ENCODE measurements at regions not wholly inside any gene's neighbourhood (a gene's known extent, or its start where the extent isn't known, plus 50 kb on each side); places are given as distances from the start of the nearest gene placed in this dataset.
A peak's percentile ranks its signal among the peaks of the same experiment; 100 is the strongest.
"Not testable (repeated sequence)": the region's sequence is repeated elsewhere in the genome, so short reads cannot be mapped to it uniquely, and the experiment has no call there.

DNA sequence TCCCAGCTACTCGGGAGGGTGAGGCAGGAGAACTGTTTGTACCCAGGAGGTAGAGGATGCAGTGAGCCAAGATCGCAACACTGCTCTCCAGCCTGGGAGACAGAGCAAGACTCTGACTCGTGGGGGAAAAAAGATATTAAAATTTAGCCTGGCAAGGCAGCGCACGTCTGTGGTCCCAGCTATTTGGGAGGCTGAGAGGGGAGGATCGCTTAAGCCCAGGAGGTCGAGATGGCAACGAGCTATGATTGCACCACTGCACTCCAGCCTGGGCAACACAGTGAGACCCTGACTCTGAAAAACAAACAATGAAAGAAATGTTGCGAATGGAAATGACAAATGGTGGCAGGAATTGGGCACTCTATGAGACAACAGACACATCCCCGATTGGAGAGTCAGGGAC is 137.2 kb upstream of the C1QTNF3 start:
- DNase-seq; H3K27me3 Mint-ChIP-seq (ENCODE audit: low read depth); H3K9me3 Mint-ChIP-seq; H3K4me3 Mint-ChIP-seq; H3K36me3 Mint-ChIP-seq (ENCODE audit: insufficient read depth in 2 of 2); H3K4me1 Mint-ChIP-seq (ENCODE audit: low read depth); H3K27ac Mint-ChIP-seq; ATAC-seq (replicated peaks in 1 of 2): not testable (repeated sequence)

- not testable (repeated sequence) for H3K27me3 Mint-ChIP-seq (ENCODE audit: low read depth); H3K9me3 Mint-ChIP-seq; DNase-seq; H3K27ac Mint-ChIP-seq; H3K4me1 Mint-ChIP-seq (ENCODE audit: low read depth); H3K36me3 Mint-ChIP-seq (ENCODE audit: insufficient read depth in 2 of 2); H3K4me3 Mint-ChIP-seq; ATAC-seq (replicated peaks in 1 of 2)
Observed at GRCh38 chr5:34180940-34181614, 138.1 kb upstream of the C1QTNF3 start.

GRCh38 chr5:34185005-34185404 is 142.0 kb upstream of the C1QTNF3 start:
- H3K27me3 Mint-ChIP-seq (ENCODE audit: low read depth); H3K4me3 Mint-ChIP-seq; H3K4me1 Mint-ChIP-seq (ENCODE audit: low read depth); ATAC-seq (replicated peaks in 1 of 2); H3K9me3 Mint-ChIP-seq; DNase-seq; H3K36me3 Mint-ChIP-seq (ENCODE audit: insufficient read depth in 2 of 2); H3K27ac Mint-ChIP-seq: not testable (repeated sequence)

GRCh38 chr5:34185572-34185971 is 142.6 kb upstream of the C1QTNF3 start:
- not testable (repeated sequence) for H3K36me3 Mint-ChIP-seq (ENCODE audit: insufficient read depth in 2 of 2); H3K4me1 Mint-ChIP-seq (ENCODE audit: low read depth); H3K4me3 Mint-ChIP-seq; DNase-seq; H3K9me3 Mint-ChIP-seq; H3K27ac Mint-ChIP-seq; ATAC-seq (replicated peaks in 1 of 2); H3K27me3 Mint-ChIP-seq (ENCODE audit: low read depth)

DNA sequence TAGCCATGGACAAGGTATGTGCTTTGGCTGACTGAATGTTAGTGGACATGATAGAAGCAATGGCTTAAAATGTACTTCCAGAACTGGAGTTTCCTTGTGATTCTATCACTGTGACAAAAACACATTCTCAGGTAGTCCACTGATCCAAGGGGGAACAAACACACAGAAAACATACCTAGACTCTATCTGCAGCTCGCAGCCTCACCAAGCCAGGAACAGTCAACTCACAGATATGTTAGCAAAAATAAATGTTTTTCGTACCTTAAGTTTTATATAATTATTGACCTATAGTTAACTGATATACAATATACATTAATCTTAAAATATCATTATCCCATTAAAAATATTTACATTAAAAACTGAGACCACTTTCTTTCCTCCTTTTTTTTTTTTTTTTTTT is 143.1 kb upstream of the C1QTNF3 start:
- H3K9me3 Mint-ChIP-seq; H3K27ac Mint-ChIP-seq; H3K27me3 Mint-ChIP-seq (ENCODE audit: low read depth); H3K4me3 Mint-ChIP-seq; H3K36me3 Mint-ChIP-seq (ENCODE audit: insufficient read depth in 2 of 2); H3K4me1 Mint-ChIP-seq (ENCODE audit: low read depth); ATAC-seq (replicated peaks in 1 of 2); DNase-seq: not testable (repeated sequence)

DNA sequence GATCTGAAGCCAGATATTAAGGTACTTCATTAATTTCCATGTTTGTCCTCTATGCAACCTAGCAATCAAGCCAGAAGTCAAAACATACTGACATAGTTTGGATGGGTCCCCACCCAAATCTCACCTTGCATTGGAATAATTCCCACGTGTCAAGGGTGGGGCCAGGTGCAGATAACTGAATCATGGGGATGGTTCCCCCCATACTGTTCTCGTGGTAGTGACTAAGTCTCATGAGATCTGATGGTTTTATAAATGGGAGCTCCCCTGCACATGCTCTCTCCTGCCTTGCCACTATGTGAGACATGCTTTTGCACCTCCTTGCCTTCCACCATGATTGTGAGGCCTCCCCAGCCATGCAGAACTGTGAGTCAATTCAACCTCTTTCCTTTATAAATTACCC is 143.9 kb upstream of the C1QTNF3 start:
- not testable (repeated sequence) for DNase-seq; H3K27me3 Mint-ChIP-seq (ENCODE audit: low read depth); H3K4me3 Mint-ChIP-seq; H3K27ac Mint-ChIP-seq; H3K4me1 Mint-ChIP-seq (ENCODE audit: low read depth); H3K9me3 Mint-ChIP-seq; ATAC-seq (replicated peaks in 1 of 2)
- H3K36me3 Mint-ChIP-seq (ENCODE audit: insufficient read depth in 2 of 2), result peaks cover 4 to 11% of the 10 kb centered on the region in 2 donors

- not testable (repeated sequence) for H3K4me3 Mint-ChIP-seq; ATAC-seq (replicated peaks in 1 of 2); H3K27ac Mint-ChIP-seq; H3K27me3 Mint-ChIP-seq (ENCODE audit: low read depth); H3K9me3 Mint-ChIP-seq; DNase-seq
- peaks cover 10% of the 10 kb centered on the region for H3K4me1 Mint-ChIP-seq (ENCODE audit: low read depth)
- H3K36me3 Mint-ChIP-seq (ENCODE audit: insufficient read depth in 2 of 2), result peaks cover 4 to 12% of the 10 kb centered on the region in 2 donors
Observed at GRCh38 chr5:34187441-34187840, 144.4 kb upstream of the C1QTNF3 start.

DNA sequence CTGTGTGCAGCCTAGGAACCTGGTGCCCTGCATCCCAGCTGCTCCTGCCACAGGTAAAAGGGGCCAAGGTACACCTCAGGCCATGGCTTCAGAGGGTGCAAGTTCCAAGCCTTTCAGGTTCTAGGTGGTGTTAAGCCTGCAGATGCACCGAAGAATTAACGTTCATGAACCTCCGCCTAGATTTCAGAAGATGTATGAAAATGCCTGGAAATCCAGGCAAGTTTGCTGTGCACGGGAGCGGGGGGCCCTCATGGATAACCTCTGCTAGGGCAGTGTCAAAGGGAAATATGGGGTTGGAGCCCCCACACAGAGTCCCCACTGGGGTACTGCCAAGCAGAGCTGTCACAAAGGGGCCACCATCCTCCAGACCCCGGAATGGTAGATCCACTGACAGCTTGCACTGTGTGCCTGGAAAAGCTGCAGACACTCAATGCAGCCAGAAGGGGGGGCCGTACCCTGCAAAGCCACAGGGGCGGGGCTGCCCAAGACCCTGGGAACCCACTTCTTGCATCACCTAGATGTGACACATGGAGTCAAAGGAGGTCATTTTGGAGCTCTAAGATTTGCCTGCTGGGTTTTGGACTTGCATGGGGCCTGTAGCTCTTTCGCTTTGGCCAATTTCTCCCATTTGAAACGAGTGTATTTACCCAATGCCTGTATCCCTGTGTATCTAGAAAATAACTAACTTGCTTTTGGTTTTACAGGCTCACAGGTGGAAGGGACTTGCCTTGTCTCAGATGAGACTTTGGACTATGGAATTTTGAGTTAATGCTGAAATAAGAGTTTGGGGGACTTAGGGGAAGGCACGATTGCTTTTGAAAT is 145.2 kb upstream of the C1QTNF3 start:
- DNase-seq, result peak; percentile 74 to 86
- not testable (repeated sequence) for H3K4me3 Mint-ChIP-seq; H3K9me3 Mint-ChIP-seq; H3K27ac Mint-ChIP-seq; ATAC-seq (replicated peaks in 1 of 2); H3K27me3 Mint-ChIP-seq (ENCODE audit: low read depth)
- Mint-ChIP-seq H3K36me3 (ENCODE audit: insufficient read depth in 2 of 2) (peaks cover 4 to 15% of the 10 kb centered on the region in 2 donors), H3K4me1 (ENCODE audit: low read depth) (peaks cover 14% of the 10 kb centered on the region)

GRCh38 chr5:34189246-34189645 is 146.2 kb upstream of the C1QTNF3 start:
- not testable (repeated sequence) for H3K27ac Mint-ChIP-seq; ATAC-seq (replicated peaks in 1 of 2); H3K4me3 Mint-ChIP-seq; H3K9me3 Mint-ChIP-seq; H3K27me3 Mint-ChIP-seq (ENCODE audit: low read depth); DNase-seq
- H3K4me1 Mint-ChIP-seq (ENCODE audit: low read depth), result peaks cover 14% of the 10 kb centered on the region
- H3K36me3 Mint-ChIP-seq (ENCODE audit: insufficient read depth in 2 of 2), result peaks cover 4 to 18% of the 10 kb centered on the region in 2 donors

DNA sequence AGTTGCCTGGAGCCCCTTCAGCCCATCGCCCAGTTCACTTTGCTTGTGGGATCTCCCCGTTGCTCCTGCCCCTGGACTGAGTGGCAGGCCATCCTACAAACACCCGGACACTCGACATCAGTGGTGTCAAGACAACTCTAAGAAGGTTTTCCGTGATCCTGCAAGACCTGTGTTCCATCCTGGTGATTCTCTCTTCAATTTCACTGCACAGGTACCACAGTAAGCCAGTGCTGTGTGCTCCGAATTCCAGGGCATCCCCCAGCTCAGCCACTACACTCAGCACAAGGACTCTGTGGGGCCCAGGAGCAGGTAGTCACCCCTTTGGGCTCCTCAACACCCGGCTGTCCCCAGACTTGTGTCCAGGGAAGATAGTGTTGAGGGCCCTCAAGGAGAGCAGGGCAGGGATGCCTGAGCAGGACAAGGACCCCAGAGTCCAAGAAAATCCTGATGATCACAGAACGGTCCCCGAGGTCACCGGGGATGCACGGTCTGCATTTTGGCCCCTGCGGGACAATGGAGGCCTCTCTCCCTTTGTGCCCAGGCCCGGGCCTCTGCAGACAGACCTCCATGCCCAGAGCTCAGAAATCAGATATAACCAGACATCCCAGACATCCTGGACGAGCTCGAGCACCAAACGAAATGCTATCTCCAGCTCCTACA is 146.9 kb upstream of the C1QTNF3 start:
- not testable (repeated sequence) for DNase-seq; H3K27me3 Mint-ChIP-seq (ENCODE audit: low read depth); H3K27ac Mint-ChIP-seq; ATAC-seq (replicated peaks in 1 of 2); H3K9me3 Mint-ChIP-seq; H3K4me3 Mint-ChIP-seq
- Mint-ChIP-seq H3K36me3 (ENCODE audit: insufficient read depth in 2 of 2) (peaks cover 4 to 18% of the 10 kb centered on the region in 2 donors), H3K4me1 (ENCODE audit: low read depth) (peaks cover 14% of the 10 kb centered on the region)

GRCh38 chr5:34190466-34190865 is 147.5 kb upstream of the C1QTNF3 start:
- not testable (repeated sequence) for ATAC-seq (replicated peaks in 1 of 2); H3K27me3 Mint-ChIP-seq (ENCODE audit: low read depth); H3K9me3 Mint-ChIP-seq; H3K4me3 Mint-ChIP-seq; DNase-seq; H3K27ac Mint-ChIP-seq
- peaks cover 14% of the 10 kb centered on the region for H3K4me1 Mint-ChIP-seq (ENCODE audit: low read depth)
- peaks cover 4 to 18% of the 10 kb centered on the region in 2 donors for H3K36me3 Mint-ChIP-seq (ENCODE audit: insufficient read depth in 2 of 2)

- peaks cover 14% of the 10 kb centered on the region for H3K4me1 Mint-ChIP-seq (ENCODE audit: low read depth)
- H3K9me3 Mint-ChIP-seq; H3K27me3 Mint-ChIP-seq (ENCODE audit: low read depth); ATAC-seq (replicated peaks in 1 of 2); H3K27ac Mint-ChIP-seq; H3K4me3 Mint-ChIP-seq; DNase-seq: not testable (repeated sequence)
- H3K36me3 Mint-ChIP-seq (ENCODE audit: insufficient read depth in 2 of 2), result peaks cover 4 to 18% of the 10 kb centered on the region in 2 donors
Observed at GRCh38 chr5:34191279-34191744, 148.3 kb upstream of the C1QTNF3 start.
